ENCODE measurements at regions not wholly inside any gene's neighbourhood (a gene's known extent, or its start where the extent isn't known, plus 50 kb on each side); places are given as distances from the start of the nearest gene placed in this dataset.

GRCh38 chr6:135594000-135594399 is 96.5 kb upstream of the AHI1 start:
- no peak for TF ChIP-seq CTCF (IDR thresholded peaks at IDR 0.05)

- TF ChIP-seq CTCF (IDR thresholded peaks at IDR 0.05): no peak
Observed at GRCh38 chr6:135600086-135600702, 102.7 kb upstream of the AHI1 start.

GRCh38 chr6:135600931-135601330 is 103.4 kb upstream of the AHI1 start:
- no peak for TF ChIP-seq CTCF (IDR thresholded peaks at IDR 0.05)

- no peak for TF ChIP-seq CTCF (IDR thresholded peaks at IDR 0.05)
Observed at GRCh38 chr6:135601857-135602256, 104.3 kb upstream of the AHI1 start.

- TF ChIP-seq CTCF (IDR thresholded peaks at IDR 0.05): no peak
Observed at GRCh38 chr6:135603249-135603648, 105.7 kb upstream of the AHI1 start.

GRCh38 chr6:135604035-135604860 is 106.7 kb upstream of the AHI1 start:
- no peak for TF ChIP-seq CTCF (IDR thresholded peaks at IDR 0.05)

- TF ChIP-seq CTCF (IDR thresholded peaks at IDR 0.05): no peak
Observed at GRCh38 chr6:135605278-135605790, 107.8 kb upstream of the AHI1 start.

Measured in LNCAP (cell line).